NCI-H2171 (cell line): ENCODE measurements at regions not wholly inside any gene's neighbourhood (a gene's known extent, or its start where the extent isn't known, plus 50 kb on each side); places are given as distances from the start of the nearest gene placed in this dataset.
"Not testable (repeated sequence)": the region's sequence is repeated elsewhere in the genome, so short reads cannot be mapped to it uniquely, and the experiment has no call there.

Experiments used
- DNase-seq: peaks from one replicate; lab custom pipeline; 2025; lab: John Stamatoyannopoulos, UW

DNA sequence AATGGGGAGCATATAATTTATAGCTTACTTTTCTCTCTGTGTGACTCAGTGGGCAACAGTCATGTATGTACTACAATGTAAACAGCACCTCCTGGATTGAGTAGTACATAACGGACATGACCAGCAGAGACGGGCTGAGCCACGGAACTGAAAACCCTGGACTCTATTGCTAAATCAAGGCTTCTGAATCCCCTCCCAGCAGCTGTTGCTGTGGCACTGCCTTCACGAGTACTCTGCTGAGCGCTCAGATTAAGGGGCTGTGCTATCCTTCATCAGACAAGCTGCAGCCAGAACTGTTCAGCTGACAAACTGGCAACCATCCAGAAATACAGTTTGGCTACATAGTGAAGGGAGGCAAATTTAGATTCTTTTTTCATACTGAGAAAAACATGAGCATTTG lies 131.3 kb upstream of the CCDC180 start:
- peak; percentile 63 for DNase-seq

DNA sequence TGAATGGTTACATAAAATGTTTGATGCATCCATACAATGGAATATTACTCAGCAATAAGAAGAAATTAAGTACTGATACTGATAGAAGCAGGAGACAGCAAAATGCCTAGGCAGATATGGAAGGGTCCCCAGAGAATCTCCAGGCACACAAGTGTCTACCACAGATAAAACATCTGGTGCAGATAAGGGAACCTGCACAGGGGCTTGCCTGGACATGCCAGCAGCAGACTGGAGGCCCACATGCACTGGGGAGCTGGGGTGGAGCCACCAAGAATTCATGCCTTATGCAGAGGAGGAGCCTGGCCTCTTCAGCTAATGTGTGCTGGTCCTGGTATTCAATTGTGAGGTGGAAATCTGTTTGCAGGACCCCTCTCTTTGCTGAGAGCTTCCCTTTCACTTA lies 129.2 kb upstream of the CTSV start:
- DNase-seq, result peak; percentile 72

DNA sequence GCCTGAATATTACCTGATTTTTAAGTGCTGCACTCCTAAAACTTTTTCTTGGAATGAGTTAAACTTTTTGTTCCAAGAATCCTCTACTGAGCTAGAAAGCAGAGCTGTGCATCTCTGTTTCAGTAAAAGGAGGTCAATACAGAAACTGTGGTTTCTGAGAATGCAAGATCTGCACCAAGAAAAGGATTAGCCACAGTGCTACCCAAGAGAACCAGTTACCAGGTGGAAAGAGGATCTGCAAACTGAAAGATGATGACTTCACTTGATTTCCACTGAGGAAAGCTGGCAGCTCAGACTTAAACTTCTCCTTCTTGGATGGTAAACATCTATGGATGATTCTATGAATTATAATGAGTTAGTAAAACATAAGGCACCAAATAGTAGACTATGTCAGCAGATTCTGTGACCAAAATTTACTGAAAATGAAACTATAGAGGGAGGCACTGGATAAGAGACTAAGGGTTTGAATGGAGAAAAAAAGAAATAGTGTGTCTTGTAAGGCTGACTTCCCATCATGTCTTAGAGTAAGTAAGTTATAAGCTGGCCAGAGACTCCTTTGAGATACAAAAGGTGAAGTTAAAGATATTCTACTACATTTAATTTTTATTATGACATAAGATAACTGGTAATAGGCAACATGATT lies 127.7 kb upstream of the CTSV start:
- not testable (repeated sequence) for DNase-seq

GRCh38 chr9:97160255-97160654 lies 121.3 kb upstream of the CTSV start:
- no peak for DNase-seq

DNA sequence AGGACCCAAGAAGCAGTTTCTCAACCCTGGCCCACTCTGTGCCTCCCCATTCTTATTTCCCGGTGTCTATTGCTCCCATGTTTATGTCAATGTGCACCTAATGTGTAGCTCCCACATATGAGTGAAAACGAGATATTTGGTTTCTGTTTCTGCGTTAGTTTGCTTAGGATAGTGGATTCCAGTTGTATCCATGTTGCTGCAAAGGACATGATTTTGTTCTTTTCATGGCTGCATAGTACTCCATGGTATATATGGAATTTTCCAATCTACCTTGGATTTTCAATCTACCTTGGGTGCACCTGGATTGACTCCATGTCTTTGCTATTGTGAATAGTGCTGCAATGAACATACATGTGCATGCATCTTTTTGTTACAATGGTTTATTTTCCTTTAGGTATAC lies 119.8 kb upstream of the CTSV start:
- DNase-seq, result not testable (repeated sequence)

DNA sequence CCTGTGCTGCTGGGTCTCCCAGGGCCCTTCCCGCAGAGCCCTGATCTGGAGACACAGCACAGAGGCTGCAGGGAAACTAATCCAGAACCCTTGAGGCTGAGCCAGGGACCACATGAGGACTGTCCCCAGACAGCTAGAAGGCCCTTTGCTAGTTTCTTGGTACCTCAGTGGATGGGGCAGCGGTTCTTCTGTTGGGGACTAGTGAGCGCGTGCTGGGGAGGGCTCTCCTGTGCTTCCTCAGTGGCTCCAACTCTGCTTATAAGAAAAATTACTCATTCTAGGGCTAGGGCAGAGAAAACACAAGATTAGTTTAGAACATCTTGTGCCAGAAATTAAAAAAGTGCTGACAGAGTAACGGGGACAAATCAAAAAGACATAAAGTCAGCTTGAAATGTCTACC lies 116.5 kb upstream of the CTSV start:
- not testable (repeated sequence) for DNase-seq

DNA sequence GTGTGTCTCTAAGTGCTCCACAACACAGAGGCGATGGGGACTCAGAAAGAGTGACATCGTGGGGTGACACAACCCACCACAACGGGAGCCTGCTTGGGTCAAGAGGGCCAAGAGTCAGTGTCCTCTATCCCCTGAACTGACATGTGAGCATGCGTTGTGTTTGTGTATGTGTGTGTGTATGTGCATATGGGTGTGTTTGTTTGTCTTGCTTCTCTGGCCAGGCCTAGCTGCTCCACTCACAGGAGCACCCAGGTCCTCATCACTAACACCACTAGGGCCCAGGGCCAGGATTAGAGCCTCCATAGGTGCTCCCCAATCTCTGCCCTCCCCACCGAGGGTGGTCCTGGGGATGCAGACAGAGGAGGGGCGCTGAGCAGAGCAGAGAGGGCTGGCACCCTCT lies 115.0 kb upstream of the CTSV start:
- DNase-seq, result no peak

DNA sequence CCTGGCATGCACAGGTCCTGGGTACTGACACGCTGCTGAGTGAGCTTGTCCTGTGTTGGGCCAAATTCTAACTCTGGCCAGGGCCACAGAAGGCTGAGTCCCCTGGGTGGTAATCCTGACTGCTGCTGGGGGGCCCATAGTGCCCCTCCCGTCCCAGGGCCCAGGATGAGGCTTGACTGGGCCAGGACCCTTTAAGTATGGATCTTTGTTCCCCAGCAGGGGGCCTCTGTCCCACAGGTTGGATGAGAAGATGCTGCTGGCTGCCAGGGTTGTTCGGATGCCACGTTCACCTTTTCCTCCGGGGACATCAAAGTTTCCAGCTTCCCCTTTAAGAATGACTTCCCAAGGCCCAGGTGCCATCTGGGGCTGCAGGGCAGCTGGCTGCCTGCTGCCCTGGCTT lies 114.2 kb upstream of the CTSV start:
- DNase-seq, result not testable (repeated sequence)

GRCh38 chr9:97150471-97150870 lies 111.5 kb upstream of the CTSV start:
- DNase-seq, result not testable (repeated sequence)

DNA sequence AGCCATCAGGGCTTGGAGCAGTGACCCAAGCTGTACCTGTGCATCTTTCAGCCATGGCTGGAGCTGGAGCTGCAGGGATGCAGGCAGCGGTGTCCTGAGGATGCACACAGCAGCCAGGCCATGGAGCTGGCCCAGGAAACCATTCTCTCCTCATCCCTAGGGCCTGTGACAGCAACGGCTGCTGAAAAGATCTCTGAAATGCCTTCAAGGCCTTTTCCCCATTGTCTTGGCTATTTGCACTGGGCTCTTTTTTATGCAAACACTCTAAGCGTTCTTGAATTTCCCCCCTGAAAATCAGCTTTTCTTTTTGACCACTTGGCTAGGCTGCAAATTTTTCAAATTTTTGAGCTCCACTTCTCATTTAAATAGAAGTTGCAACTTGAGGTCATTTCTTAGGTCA lies 109.5 kb upstream of the CTSV start:
- DNase-seq, result not testable (repeated sequence)

DNA sequence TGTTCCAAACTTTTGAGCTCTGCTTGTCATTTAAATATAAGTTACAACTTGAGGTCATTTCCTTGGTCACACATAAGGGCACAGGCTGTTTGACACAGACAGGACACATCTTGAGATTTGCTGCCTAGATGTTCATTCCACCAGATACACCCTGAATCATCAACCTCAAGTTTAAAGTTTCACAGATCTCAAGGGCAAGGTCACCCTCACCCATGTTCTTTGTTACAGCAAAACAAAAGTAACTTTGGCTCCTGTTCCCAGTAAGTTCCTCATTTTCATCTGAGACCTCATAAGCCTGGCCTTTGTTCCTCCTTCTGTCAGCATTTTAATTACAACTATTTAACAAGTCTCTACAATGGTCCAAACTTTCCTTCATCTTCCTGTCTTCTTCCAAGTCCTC lies 106.7 kb upstream of the CTSV start:
- not testable (repeated sequence) for DNase-seq

GRCh38 chr9:97140566-97140965 lies 101.6 kb upstream of the CTSV start:
- no peak for DNase-seq

GRCh38 chr9:97136421-97136820 lies 97.5 kb upstream of the CTSV start:
- DNase-seq, result no peak

DNA sequence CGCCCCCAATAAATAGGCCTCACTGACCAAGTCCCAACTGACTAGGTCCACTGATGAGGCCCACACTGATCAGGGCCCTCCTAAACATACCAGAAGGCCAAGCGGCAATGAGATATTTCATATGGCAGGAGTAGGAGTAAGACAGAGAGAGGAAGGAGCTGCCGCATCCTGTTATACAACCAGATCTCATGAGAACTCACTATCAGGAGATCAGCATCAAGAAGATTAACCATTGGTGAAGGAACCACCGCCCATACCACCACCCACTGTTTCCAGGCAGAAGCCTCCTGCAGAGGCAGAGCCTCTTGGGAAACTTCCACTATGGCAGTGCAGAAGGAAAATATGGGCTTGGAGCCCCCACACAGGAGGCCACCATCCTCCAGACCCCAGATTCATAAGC lies 95.0 kb upstream of the CTSV start:
- not testable (repeated sequence) for DNase-seq

- DNase-seq, result no peak
Measured at GRCh38 chr9:97132865-97133264, 93.9 kb upstream of the CTSV start.

- not testable (repeated sequence) for DNase-seq
Measured at GRCh38 chr9:97130864-97131263, 91.9 kb upstream of the CTSV start.

- DNase-seq, result not testable (repeated sequence)
Measured at GRCh38 chr9:97130387-97130786, 91.4 kb upstream of the CTSV start.

- no peak for DNase-seq
Measured at GRCh38 chr9:97128919-97129318, 90.0 kb upstream of the CTSV start.

- no peak for DNase-seq
Measured at GRCh38 chr9:97124256-97124655, 85.3 kb upstream of the CTSV start.

GRCh38 chr9:97110696-97111095 lies 71.8 kb upstream of the CTSV start:
- DNase-seq, result no peak

- DNase-seq, result no peak
Measured at GRCh38 chr9:97109194-97109811, 70.4 kb upstream of the CTSV start.

GRCh38 chr9:97105220-97105619 lies 66.3 kb upstream of the CTSV start:
- DNase-seq, result not testable (repeated sequence)

DNA sequence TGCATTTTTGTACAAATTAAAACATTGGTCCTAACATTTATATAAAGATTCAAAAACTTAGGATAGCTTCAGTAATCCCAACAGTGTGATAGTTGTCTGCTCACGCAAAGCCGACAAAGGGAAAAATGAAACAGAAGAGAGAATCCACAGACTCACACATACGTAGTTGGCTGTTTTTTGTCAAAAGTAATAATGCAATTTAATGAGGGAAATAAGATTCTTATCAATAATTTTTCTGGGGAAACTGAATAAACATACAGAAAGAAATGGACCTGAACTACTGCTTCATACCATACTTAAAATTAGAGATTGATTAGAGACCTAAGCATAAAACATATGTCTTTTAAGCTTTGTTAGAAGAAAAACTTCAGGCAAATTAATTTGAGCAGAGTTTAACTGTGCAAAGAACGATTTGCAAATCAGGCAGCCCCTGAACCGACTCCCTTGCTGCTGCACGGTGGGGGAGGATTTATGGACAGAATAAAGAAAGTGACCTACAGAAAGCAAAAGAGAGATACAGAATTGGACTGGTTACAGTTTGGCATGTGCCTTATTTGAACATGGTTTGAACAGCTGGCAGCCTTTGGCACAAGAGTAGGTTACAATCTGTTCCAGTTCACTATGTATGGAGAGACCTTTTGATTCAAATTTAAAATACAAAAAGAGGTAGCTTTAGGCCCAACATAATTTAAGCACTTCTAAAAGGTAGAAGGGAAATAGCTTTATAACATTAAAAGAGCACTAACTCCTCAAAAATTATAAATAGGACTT lies 64.9 kb upstream of the CTSV start:
- peak; percentile 16 for DNase-seq
